Hippocampal formation (tissue), 2 donors: ENCODE measurements at regions not wholly inside any gene's neighbourhood (a gene's known extent, or its start where the extent isn't known, plus 50 kb on each side); places are given as distances from the start of the nearest gene placed in this dataset.

ENCODE experiments used
- DNase-seq, 2 donors: peaks; one replicate each; lab custom pipeline; 2025; lab: John Stamatoyannopoulos, UW

GRCh38 chr7:85509476-85509875 lies 322.6 kb upstream of the SEMA3D start:
- DNase-seq, result no peak

GRCh38 chr7:85508642-85509410 lies 322.0 kb upstream of the SEMA3D start:
- no peak for DNase-seq

DNA sequence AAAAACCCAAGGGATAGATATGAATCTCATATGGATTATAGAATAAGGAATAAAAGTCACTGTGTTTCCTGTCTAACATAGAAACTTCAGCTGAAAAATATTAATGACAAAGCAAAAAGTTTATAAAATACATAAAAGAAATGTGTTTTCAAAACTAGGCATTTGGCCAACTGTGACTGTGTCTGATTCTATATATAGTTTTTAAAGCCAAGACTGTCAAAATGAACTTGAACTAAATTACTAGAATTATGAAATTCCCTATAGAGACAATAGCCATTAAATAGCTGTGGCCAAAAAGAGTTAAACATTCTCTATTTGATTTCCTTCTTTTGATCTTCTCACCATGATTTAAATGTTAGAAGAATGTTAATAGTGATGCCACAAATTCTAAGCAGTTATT lies 311.2 kb upstream of the SEMA3D start:
- DNase-seq, result no peak

DNA sequence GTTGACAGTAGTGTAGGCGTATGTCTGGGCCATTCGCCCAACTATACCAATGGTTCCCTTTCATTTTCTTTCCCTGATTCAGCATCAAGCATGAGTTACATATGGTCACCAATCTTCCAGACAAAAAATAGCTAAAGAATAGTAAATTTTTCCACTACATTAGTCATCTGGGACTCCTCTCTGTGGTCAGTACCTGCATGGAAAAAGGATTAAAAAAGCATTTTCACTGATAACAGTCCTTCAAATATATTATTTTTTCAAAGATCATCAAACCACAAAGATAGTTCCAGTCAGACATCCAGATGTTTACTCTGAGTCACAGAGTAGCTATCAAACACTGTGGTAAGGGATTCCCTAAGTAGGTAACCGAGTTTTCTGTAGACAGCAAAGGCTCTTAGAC lies 302.6 kb upstream of the SEMA3D start:
- DNase-seq, result no peak

DNA sequence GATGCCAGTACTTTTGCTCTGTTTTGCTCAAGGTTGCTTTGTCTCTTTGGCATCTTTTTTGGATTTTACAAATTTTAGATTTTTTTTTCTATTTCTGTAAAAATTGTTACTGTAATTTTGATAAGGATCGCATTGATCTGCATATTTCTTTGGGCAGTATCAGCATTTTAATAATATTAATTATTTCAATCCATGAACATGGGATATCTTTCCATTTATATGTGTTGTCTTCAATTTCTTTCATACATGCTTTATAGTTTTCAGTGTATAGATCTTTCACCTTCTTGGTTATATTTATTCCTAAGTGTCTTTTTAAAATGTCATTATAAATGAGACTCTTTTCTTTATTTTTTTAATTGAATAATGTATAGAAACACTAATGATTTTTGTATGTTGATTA lies 301.6 kb upstream of the SEMA3D start:
- no peak for DNase-seq

DNA sequence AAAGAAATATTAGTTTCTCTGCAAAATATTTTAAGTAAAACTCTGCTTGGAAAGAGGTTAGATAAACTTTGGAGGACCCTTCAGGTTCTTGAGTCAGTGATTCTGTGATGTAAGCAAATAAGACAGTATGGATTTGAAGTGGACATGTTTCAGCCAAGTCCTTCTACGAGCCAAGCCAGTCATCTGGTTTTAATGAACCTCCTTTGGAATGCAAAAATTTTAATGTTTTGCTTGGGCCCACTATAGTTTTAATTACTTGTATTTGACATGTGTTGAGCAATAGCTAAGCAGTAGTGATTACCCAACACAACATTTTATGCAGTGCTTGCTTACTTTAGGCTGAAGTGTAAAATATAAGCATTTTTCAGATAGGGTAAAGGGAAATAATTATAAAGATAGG lies 296.3 kb upstream of the SEMA3D start:
- no peak for DNase-seq

DNA sequence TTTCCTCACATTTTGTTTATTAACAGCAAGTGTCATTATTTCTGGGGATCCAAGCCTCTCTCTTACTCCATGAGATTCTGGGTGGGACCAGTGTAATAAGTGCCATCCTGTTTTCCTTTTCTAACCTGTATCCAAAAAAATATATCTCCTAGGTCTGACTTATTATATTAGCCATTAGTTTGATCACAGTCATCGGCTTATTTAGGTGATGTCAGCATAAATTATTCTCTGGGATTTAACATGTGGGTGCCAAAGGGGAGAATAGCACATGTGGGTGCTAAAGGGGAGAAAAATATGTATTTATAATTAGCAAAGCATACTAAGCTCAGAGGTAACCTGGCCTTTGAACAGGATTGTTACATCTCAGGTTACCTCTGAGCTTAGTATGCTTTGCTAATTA lies 293.8 kb upstream of the SEMA3D start:
- DNase-seq, result no peak

GRCh38 chr7:85479918-85480643 lies 293.2 kb upstream of the SEMA3D start:
- DNase-seq, result no peak

GRCh38 chr7:85478530-85478929 lies 291.7 kb upstream of the SEMA3D start:
- no peak for DNase-seq

- no peak for DNase-seq
These were observed 288.6 kb upstream of the SEMA3D start for GRCh38 chr7:85475476-85475875.

DNA sequence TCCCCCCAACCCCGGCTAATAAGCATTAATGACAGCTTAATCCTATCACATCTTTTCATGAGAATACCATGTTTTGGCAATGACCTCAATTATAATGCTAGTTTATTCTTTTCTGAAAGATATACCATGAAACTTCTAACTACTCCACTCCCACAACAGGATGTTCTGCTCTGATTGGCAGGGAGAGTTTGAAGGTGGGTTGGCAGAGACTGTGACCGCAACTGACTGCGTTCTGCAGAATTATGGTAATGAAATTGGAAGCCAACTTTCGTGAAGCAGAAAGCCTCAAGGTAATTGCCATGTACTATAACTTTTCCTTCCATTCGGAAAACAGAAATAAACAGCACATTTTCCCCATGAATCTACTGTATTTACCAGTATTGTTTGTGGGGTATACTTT lies 288.2 kb upstream of the SEMA3D start:
- DNase-seq, result no peak

GRCh38 chr7:85474234-85474633 lies 287.4 kb upstream of the SEMA3D start:
- no peak for DNase-seq

DNA sequence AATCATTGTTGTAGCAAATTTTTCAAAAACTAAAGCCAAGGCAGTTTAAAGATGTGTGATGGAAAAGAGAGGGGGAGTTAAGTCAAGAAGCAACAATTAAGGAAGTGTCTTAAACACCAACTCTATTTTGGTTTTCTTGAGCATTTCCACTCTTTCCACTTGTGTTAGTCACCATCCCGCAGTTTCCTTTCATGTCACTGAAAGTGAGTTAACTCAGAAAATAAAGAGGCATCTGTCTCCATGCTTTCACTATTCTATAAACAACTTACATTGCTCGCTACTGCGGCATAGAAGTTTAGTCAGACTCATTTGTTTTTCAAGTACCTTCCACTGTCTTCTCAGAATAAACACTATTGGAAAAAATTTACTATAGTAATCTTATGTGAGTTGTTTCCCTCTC lies 284.9 kb upstream of the SEMA3D start:
- no peak for DNase-seq

GRCh38 chr7:85471307-85471706 lies 284.5 kb upstream of the SEMA3D start:
- DNase-seq, result no peak

- no peak for DNase-seq
These were observed 282.7 kb upstream of the SEMA3D start for GRCh38 chr7:85469446-85470010.

GRCh38 chr7:85464042-85464651 lies 277.3 kb upstream of the SEMA3D start:
- no peak for DNase-seq

DNA sequence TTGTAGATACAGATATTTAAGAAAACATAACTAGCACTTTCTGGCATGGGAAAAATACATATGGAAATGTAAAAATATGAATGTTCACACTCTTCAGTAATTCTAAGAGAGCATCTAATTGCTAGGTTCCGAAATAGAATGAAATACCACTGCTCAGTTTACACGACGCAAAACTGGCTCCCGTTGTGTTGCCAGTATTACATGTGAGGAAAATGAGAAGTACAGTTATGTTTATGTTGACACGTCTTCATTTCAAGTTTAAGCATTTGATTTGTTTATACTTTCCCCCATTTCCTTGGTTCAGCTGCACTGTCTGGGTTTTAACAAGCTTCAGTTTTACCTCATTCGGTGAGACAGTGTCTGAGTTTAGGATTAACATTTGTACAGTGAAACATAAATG lies 275.8 kb upstream of the SEMA3D start:
- DNase-seq, result no peak

- no peak for DNase-seq
These were observed 271.1 kb upstream of the SEMA3D start for GRCh38 chr7:85457911-85458310.

DNA sequence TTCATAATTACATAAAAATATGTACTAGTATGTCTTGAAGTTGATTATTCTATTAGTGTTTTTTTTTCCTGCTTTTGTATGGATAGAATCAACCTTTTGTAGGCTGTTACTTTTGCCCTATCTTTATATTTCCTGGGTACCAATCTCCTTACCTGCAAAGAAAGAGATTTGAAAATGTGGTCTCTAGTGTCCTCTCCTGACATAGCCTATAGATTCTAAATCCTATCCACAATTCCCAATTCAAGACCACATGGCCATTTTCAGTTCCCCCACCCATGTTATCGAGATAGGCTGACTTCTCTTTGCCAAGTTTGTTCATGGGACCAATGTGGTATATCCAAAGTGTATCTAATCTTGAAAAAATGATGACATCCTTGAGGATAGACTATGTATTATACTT lies 269.4 kb upstream of the SEMA3D start:
- no peak for DNase-seq

- DNase-seq, result no peak
These were observed 268.0 kb upstream of the SEMA3D start for GRCh38 chr7:85454904-85455303.

DNA sequence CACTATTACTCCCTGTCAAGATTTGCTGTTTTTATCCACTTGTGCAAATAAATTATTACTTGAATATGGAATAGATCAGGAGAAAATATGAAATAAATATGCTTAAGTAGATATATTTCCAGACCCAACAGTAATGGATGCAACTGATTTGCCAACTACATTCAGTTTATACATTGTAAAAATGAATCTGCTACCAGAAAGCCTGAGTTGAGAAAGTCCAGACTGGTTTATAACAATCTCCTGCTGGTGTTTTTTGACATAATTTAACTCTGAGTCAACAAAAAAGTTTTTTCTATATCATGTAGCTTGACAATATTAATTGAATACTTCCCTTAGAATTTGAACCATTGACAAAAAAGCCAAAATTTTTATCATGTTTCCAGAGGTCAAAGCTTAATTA lies 265.8 kb upstream of the SEMA3D start:
- no peak for DNase-seq

GRCh38 chr7:85449478-85449877 lies 262.6 kb upstream of the SEMA3D start:
- DNase-seq, result no peak

DNA sequence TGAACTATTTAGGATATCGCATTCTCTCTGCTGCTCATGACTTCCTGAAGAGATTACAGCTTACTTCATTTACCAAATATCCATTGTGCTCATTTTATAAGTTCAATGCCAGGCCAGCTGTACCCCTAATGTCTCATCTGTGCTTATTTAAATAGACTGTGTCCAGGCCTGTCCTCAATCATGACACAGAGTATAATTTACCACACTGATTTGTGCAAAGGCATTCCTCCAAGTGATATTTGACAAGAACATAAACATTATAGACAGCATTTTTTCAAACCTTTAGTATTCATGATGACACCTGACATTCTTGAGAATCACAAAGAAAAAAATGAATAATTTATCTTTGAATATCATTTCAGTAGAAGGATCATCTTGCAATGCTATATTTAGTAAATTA lies 260.1 kb upstream of the SEMA3D start:
- no peak for DNase-seq
